Testis (tissue), 2 donors: ENCODE measurements at regions not wholly inside any gene's neighbourhood (a gene's known extent, or its start where the extent isn't known, plus 50 kb on each side); places are given as distances from the start of the nearest gene placed in this dataset.

Source experiments
- POLR2A ChIP-seq: fragments of 450-650 bp; IDR thresholded peaks from one replicate; pipeline ENCODE4 v1.6.1; 2017; ENCODE audit warnings: antibody characterized with exemption, mild to moderate bottlenecking, moderate library complexity
- TF ChIP-seq, protein P1 (sequence below), 3 experiments: fragments of 450-650 bp in 2 of 3; fragments of 200-600 bp in 1 of 3; sonication (generic) in 1 of 3; IDR thresholded peaks; one replicate each; pipeline ENCODE4 v1.5.1; 2016 to 2019; ENCODE audit warnings: antibody characterized with exemption in 3 of 3, mild to moderate bottlenecking in 2 of 3, moderate library complexity in 1 of 3

- TF ChIP-seq, protein P1, sequence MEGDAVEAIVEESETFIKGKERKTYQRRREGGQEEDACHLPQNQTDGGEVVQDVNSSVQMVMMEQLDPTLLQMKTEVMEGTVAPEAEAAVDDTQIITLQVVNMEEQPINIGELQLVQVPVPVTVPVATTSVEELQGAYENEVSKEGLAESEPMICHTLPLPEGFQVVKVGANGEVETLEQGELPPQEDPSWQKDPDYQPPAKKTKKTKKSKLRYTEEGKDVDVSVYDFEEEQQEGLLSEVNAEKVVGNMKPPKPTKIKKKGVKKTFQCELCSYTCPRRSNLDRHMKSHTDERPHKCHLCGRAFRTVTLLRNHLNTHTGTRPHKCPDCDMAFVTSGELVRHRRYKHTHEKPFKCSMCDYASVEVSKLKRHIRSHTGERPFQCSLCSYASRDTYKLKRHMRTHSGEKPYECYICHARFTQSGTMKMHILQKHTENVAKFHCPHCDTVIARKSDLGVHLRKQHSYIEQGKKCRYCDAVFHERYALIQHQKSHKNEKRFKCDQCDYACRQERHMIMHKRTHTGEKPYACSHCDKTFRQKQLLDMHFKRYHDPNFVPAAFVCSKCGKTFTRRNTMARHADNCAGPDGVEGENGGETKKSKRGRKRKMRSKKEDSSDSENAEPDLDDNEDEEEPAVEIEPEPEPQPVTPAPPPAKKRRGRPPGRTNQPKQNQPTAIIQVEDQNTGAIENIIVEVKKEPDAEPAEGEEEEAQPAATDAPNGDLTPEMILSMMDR (IDR thresholded peaks at IDR 0.05): no peak
- TF ChIP-seq POLR2A: no peak
Observed at GRCh38 chr1:216866714-216867113, 143.5 kb upstream of the ESRRG start.
